Liver (tissue), 8 donors: ENCODE measurements at regions not wholly inside any gene's neighbourhood (a gene's known extent, or its start where the extent isn't known, plus 50 kb on each side); places are given as distances from the start of the nearest gene placed in this dataset.
A peak's percentile ranks its signal among the peaks of the same experiment; 100 is the strongest.

ENCODE experiments used
- DNase-seq: peaks from one replicate; pipeline ENCODE4 v3.0.0-alpha.2; 2017; ENCODE audit warnings: low spot score
- H3K27ac ChIP-seq, 2 donors: one replicate each; pipeline ENCODE4 v1.7.0; 2013; ENCODE audit warnings: inconsistent platforms in 2 of 2, low read length in 2 of 2, control low read depth in 1 of 2, low read depth in 1 of 2, mild to moderate bottlenecking in 1 of 2
- H3K27me3 ChIP-seq, 4 donors: one replicate each; pipeline versions ENCODE4 v1.6.1 to v1.7.0; 2013; ENCODE audit warnings: low read length in 3 of 4, inconsistent platforms in 1 of 4, mild to moderate bottlenecking in 1 of 4, moderate library complexity in 1 of 4; ENCODE audit not compliant: control insufficient read depth in 4 of 4, insufficient read depth in 4 of 4
- H3K36me3 ChIP-seq, 4 donors: one replicate each; pipeline versions ENCODE4 v1.6.1 to v1.7.0; 2013; ENCODE audit warnings: low read length in 3 of 4, mild to moderate bottlenecking in 3 of 4, low read depth in 1 of 4, moderate library complexity in 1 of 4; ENCODE audit not compliant: control insufficient read depth in 4 of 4, insufficient read depth in 3 of 4
- H3K4me1 ChIP-seq, 4 donors: one replicate each; pipeline versions ENCODE4 v1.6.1 to v1.7.0; 2013; ENCODE audit warnings: low read length in 3 of 4, mild to moderate bottlenecking in 3 of 4, moderate library complexity in 1 of 4; ENCODE audit not compliant: control insufficient read depth in 4 of 4, insufficient read depth in 4 of 4
- H3K4me3 ChIP-seq, 3 donors: one replicate each; pipeline versions ENCODE4 v1.6.1 to v1.7.0; 2013; ENCODE audit warnings: low read length in 3 of 3, control low read depth in 1 of 3, low read depth in 1 of 3, mild to moderate bottlenecking in 1 of 3
- H3K9ac ChIP-seq, 2 donors: one replicate each; pipeline ENCODE4 v1.7.0; 2013; ENCODE audit warnings: low read length in 2 of 2, mild to moderate bottlenecking in 2 of 2, moderate library complexity in 2 of 2, control low read depth in 1 of 2, low read depth in 1 of 2
- H3K9me3 ChIP-seq, 4 donors: one replicate each; pipeline versions ENCODE4 v1.6.1 to v1.7.0; 2013; ENCODE audit warnings: low read length in 3 of 4; ENCODE audit not compliant: control insufficient read depth in 4 of 4
- CTCF ChIP-seq: fragments of 150-350 bp; IDR thresholded peaks from 2 replicates; pipeline ENCODE4 v1.5.1; 2017; ENCODE audit warnings: improper control_type of control experiment, low read depth, low read length; ENCODE audit not compliant: missing input control
- EGR1 ChIP-seq, 2 donors: IDR thresholded peaks; 2 replicates each; pipeline ENCODE4 v1.6.1; 2016 to 2018; ENCODE audit warnings: antibody characterized with exemption in 2 of 2, low read depth in 2 of 2
- FOXA1 ChIP-seq: IDR thresholded peaks from 2 replicates; pipeline ENCODE4 v1.6.1; 2016; ENCODE audit warnings: antibody characterized with exemption
- HNF4A ChIP-seq, 2 donors: conservative IDR thresholded peaks; 2 replicates each; pipeline ENCODE4 v1.6.1; 2016; ENCODE audit warnings: antibody characterized with exemption in 2 of 2, mild to moderate bottlenecking in 2 of 2
- HNF4G ChIP-seq: IDR thresholded peaks from 2 replicates; pipeline ENCODE4 v1.6.1; 2016; ENCODE audit warnings: antibody characterized with exemption
- JUND ChIP-seq, 2 donors: IDR thresholded peaks; 2 replicates each; pipeline ENCODE4 v1.6.1; 2016; ENCODE audit warnings: antibody characterized with exemption in 2 of 2
- NR2F2 ChIP-seq: IDR thresholded peaks from 2 replicates; pipeline ENCODE4 v1.6.1; 2016; ENCODE audit warnings: antibody characterized with exemption
- RAD21 ChIP-seq, 2 donors: IDR thresholded peaks; 2 replicates each; pipeline ENCODE4 v1.6.1; 2016; ENCODE audit warnings: antibody characterized with exemption in 2 of 2, mild to moderate bottlenecking in 2 of 2
- RXRA ChIP-seq, 2 donors: IDR thresholded peaks; 2 replicates each; pipeline ENCODE4 v1.6.1; 2017 to 2018; ENCODE audit warnings: antibody characterized with exemption in 2 of 2, mild to moderate bottlenecking in 1 of 2
- SP1 ChIP-seq: IDR thresholded peaks from 2 replicates; pipeline ENCODE4 v1.6.1; 2018; ENCODE audit warnings: antibody characterized with exemption, mild to moderate bottlenecking
- YY1 ChIP-seq: IDR thresholded peaks from 2 replicates; pipeline ENCODE4 v1.6.1; 2016; ENCODE audit warnings: antibody characterized with exemption, mild to moderate bottlenecking
- WGBS: extraction: QIAGEN DNeasy Blood & Tissue Kit; methylation state at CpG from one replicate; pipeline ENCODE4 v1.1.7; 2013; 5-methylcytosine and 5-hydroxymethylcytosine counted together
- TF ChIP-seq, protein P1 (sequence below): IDR thresholded peaks from 2 replicates; pipeline ENCODE4 v1.6.1; 2016; ENCODE audit warnings: antibody characterized with exemption
- TF ChIP-seq, protein P2 (sequence below): IDR thresholded peaks from 2 replicates; pipeline ENCODE4 v1.6.1; 2016; ENCODE audit warnings: antibody characterized with exemption
- donor health status: healthy.
- donor health status: healthy.
- donor health status: healthy.
- donor health status: healthy.
- donor health status: healthy.

DNA sequence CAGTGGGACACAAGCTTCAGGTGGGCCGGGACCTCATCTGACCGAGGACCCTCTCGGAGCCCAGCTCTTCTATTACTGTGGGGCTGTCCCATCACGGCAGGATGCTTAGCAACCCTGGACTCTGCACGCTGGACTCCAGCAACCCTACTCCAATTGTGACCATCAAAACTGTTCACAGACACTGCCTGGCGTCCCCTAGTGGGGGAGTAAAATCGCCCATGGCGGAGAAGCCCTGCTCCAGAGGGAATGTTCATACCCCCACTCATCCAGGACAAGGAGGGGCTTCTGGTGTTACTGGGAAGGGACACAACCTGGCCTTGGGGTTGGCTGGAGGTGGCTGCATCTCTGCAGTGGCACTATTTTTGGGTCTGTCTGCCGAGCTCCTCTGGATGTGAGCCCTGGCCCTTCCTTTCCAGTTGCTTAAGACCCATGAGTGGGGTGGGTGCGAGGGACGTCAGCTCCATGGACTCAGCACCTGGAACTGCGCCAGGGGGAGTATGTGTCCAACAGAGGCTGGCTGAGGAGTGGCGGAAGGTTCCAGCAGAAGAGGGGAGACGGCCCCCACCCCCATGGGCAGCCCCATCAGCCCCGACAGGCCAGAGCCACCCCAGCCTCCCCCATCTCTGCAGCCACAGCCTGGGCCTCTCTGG is 103.8 kb downstream of the RFLNA start:
- Histone ChIP-seq H3K4me1 (peaks cover 3 to 21% (median 8%) of the 10 kb centered on the region in 4 donors), H3K27me3 (no peaks in the 10 kb centered on the region), H3K27ac (no peak overlapping the region), H3K9ac (no peak overlapping the region), H3K4me3 (no peak overlapping the region), H3K36me3 (peaks cover 3 to 8% (median 4%) of the 10 kb centered on the region in 4 donors), H3K9me3 (no peaks in the 10 kb centered on the region)
- no peak for DNase-seq
- TF ChIP-seq HNF4G (no peak), NR2F2 (no peak), RXRA (IDR thresholded peaks at IDR 0.05) (no peak), CTCF (no peak), EGR1 (IDR thresholded peaks at IDR 0.05; ENCODE audit: low read depth in 2 of 2) (no peak), YY1 (no peak), SP1 (no peak)
- TF ChIP-seq, protein P1, sequence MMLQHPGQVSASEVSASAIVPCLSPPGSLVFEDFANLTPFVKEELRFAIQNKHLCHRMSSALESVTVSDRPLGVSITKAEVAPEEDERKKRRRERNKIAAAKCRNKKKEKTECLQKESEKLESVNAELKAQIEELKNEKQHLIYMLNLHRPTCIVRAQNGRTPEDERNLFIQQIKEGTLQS: no peak
- 90% methylated on average over 15 of the region's 15 CpGs for WGBS

- Histone ChIP-seq H3K27me3 (no peaks in the 10 kb centered on the region), H3K4me3 (no peak overlapping the region), H3K9me3 (no peaks in the 10 kb centered on the region), H3K4me1 (peaks cover 8 to 28% (median 15%) of the 10 kb centered on the region in 4 donors), H3K36me3 (peaks cover 2 to 8% (median 4%) of the 10 kb centered on the region in 4 donors), H3K27ac (no peak overlapping the region), H3K9ac (no peak overlapping the region)
- 88% methylated on average over 22 of the region's 22 CpGs for WGBS
- TF ChIP-seq HNF4A (conservative IDR thresholded peaks at IDR 0.05): no peak
- TF ChIP-seq FOXA1: no peak
- TF ChIP-seq RXRA (IDR thresholded peaks at IDR 0.05): peak in 1 of 2 donors; percentile 33
- no peak for DNase-seq
These were observed 103.1 kb downstream of the RFLNA start for GRCh38 chr12:124397807-124398577.

GRCh38 chr12:124397399-124397679 is 102.4 kb downstream of the RFLNA start:
- H3K4me1 ChIP-seq: peaks cover 13 to 34% (median 21%) of the 10 kb centered on the region in 4 donors
- TF ChIP-seq, protein P2, sequence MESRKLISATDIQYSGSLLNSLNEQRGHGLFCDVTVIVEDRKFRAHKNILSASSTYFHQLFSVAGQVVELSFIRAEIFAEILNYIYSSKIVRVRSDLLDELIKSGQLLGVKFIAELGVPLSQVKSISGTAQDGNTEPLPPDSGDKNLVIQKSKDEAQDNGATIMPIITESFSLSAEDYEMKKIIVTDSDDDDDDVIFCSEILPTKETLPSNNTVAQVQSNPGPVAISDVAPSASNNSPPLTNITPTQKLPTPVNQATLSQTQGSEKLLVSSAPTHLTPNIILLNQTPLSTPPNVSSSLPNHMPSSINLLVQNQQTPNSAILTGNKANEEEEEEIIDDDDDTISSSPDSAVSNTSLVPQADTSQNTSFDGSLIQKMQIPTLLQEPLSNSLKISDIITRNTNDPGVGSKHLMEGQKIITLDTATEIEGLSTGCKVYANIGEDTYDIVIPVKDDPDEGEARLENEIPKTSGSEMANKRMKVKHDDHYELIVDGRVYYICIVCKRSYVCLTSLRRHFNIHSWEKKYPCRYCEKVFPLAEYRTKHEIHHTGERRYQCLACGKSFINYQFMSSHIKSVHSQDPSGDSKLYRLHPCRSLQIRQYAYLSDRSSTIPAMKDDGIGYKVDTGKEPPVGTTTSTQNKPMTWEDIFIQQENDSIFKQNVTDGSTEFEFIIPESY: no peak
- TF ChIP-seq SP1 (no peak), HNF4G (no peak), JUND (IDR thresholded peaks at IDR 0.05) (no peak), EGR1 (IDR thresholded peaks at IDR 0.05; ENCODE audit: low read depth in 2 of 2) (no peak), RXRA (IDR thresholded peaks at IDR 0.05) (no peak), CTCF (no peak), RAD21 (IDR thresholded peaks at IDR 0.05) (no peak), FOXA1 (no peak)
- no peak overlapping the region for H3K4me3 ChIP-seq
- H3K27ac ChIP-seq: no peak overlapping the region
- H3K9ac ChIP-seq: no peak overlapping the region
- H3K36me3 ChIP-seq: peaks cover 2 to 8% (median 4%) of the 10 kb centered on the region in 4 donors
- no peaks in the 10 kb centered on the region for H3K27me3 ChIP-seq
- WGBS: 59% methylated on average over 7 of the region's 7 CpGs
- H3K9me3 ChIP-seq: no peaks in the 10 kb centered on the region
- no peak for DNase-seq
